Upper lobe of right lung (tissue), 1 donor: ENCODE measurements at regions not wholly inside any gene's neighbourhood (a gene's known extent, or its start where the extent isn't known, plus 50 kb on each side); places are given as distances from the start of the nearest gene placed in this dataset.

Experiments
- ATAC-seq: fragments of 200-7000 bp; cut with Tn5 transposase; one replicate; pipeline ENCODE4 v1.9.1; 2020; ENCODE audit warnings: mild to moderate bottlenecking, moderate library complexity
- DNase-seq: peaks from one replicate; pipeline ENCODE4 v3.0.0-alpha.2; 2020
- H3K27ac ChIP-seq: fragments of 200-600 bp; one replicate; pipeline ENCODE4 v1.8.0; 2022
- H3K27me3 ChIP-seq: fragments of 200-600 bp; one replicate; pipeline ENCODE4 v1.8.0; 2022; ENCODE audit warnings: mild to moderate bottlenecking
- H3K36me3 ChIP-seq: fragments of 200-600 bp; one replicate; pipeline ENCODE4 v1.8.0; 2022
- H3K4me1 ChIP-seq: fragments of 200-600 bp; one replicate; pipeline ENCODE4 v1.8.0; 2022
- H3K4me3 ChIP-seq: fragments of 200-600 bp; one replicate; pipeline ENCODE4 v1.8.0; 2022; ENCODE audit warnings: mild to moderate bottlenecking
- H3K9me3 ChIP-seq: fragments of 200-600 bp; one replicate; pipeline ENCODE4 v1.8.0; 2022
- CTCF ChIP-seq: fragments of 200-600 bp; IDR thresholded peaks from one replicate; pipeline ENCODE4 v1.8.0; 2022; ENCODE audit warnings: antibody characterized with exemption
- intact Hi-C: fragments of 100-400 bp; cut with DNase I; formaldehyde crosslinking; loops from one replicate; pipeline ENCODE4 v1.11.0; 2022
- donor health status: DM: no; HTN: yes; CAD: no; lungs with severe emphysema.

- intact Hi-C loops, result no loop called here
- ATAC-seq (no peak), DNase-seq (no peak)
- Histone ChIP-seq H3K36me3 (no peaks in the 10 kb centered on the region), H3K27ac (no peak overlapping the region), H3K4me1 (no peaks in the 10 kb centered on the region), H3K4me3 (no peak overlapping the region), H3K27me3 (no peaks in the 10 kb centered on the region), H3K9me3 (no peaks in the 10 kb centered on the region)
- TF ChIP-seq CTCF, result no peak
Observed at GRCh38 chr6:134626086-134626485, 308.2 kb upstream of the SGK1 start.

GRCh38 chr6:134624781-134625180 lies 306.9 kb upstream of the SGK1 start:
- DNase-seq, result no peak
- H3K9me3 ChIP-seq, result no peaks in the 10 kb centered on the region
- no peak overlapping the region for H3K27ac ChIP-seq
- no peak for ATAC-seq
- TF ChIP-seq CTCF, result no peak
- H3K27me3 ChIP-seq, result no peaks in the 10 kb centered on the region
- no peak overlapping the region for H3K4me3 ChIP-seq
- no peaks in the 10 kb centered on the region for H3K36me3 ChIP-seq
- intact Hi-C loops, result no loop called here
- H3K4me1 ChIP-seq, result no peaks in the 10 kb centered on the region

- H3K4me3 ChIP-seq, result no peak overlapping the region
- ATAC-seq (no peak), DNase-seq (no peak)
- H3K36me3 ChIP-seq, result no peaks in the 10 kb centered on the region
- H3K27ac ChIP-seq, result no peak overlapping the region
- H3K4me1 ChIP-seq, result no peaks in the 10 kb centered on the region
- no peaks in the 10 kb centered on the region for H3K27me3 ChIP-seq
- no peak for TF ChIP-seq CTCF
- intact Hi-C loops, result no loop called here
- H3K9me3 ChIP-seq, result no peaks in the 10 kb centered on the region
Observed at GRCh38 chr6:134623401-134623800, 305.5 kb upstream of the SGK1 start.

- Histone ChIP-seq H3K36me3 (no peaks in the 10 kb centered on the region), H3K27me3 (no peaks in the 10 kb centered on the region), H3K4me3 (no peak overlapping the region), H3K27ac (no peak overlapping the region), H3K9me3 (no peaks in the 10 kb centered on the region), H3K4me1 (no peaks in the 10 kb centered on the region)
- no peak for TF ChIP-seq CTCF
- ATAC-seq (no peak), DNase-seq (no peak)
- intact Hi-C loops, result no loop called here
Observed at GRCh38 chr6:134622382-134623173, 304.7 kb upstream of the SGK1 start.

- DNase-seq, result no peak
- peak; percentile 80 for ATAC-seq
- H3K4me3 ChIP-seq, result no peak overlapping the region
Observed at GRCh38 chr6:134621858-134622257, 303.9 kb upstream of the SGK1 start.

More at GRCh38 chr6:134621858-134622257, 303.9 kb upstream of the SGK1 start:
- Histone ChIP-seq H3K9me3 (no peaks in the 10 kb centered on the region), H3K27ac (no peak overlapping the region), H3K4me1 (no peaks in the 10 kb centered on the region), H3K36me3 (no peaks in the 10 kb centered on the region), H3K27me3 (no peaks in the 10 kb centered on the region)
- intact Hi-C loops, result no loop called here
- TF ChIP-seq CTCF, result no peak
